Fibroblast of pulmonary artery (primary cell): ENCODE measurements at regions not wholly inside any gene's neighbourhood (a gene's known extent, or its start where the extent isn't known, plus 50 kb on each side); places are given as distances from the start of the nearest gene placed in this dataset.
"Not testable (repeated sequence)": the region's sequence is repeated elsewhere in the genome, so short reads cannot be mapped to it uniquely, and the experiment has no call there.

Source experiments
- DNase-seq: peaks from one replicate; pipeline ENCODE4 v3.0.0-alpha.2; 2010; ENCODE audit warnings: low read depth
- H3K4me3 ChIP-seq: replicated peaks from 2 replicates; pipeline ENCODE4 v1.5.1; 2011; ENCODE audit warnings: low read depth, mild to moderate bottlenecking, control low read depth, low read length, moderate library complexity
- TF ChIP-seq, protein P1 (sequence below): IDR thresholded peaks from 2 replicates; pipeline ENCODE4 v1.5.1; 2011; ENCODE audit warnings: mild to moderate bottlenecking, control low read depth, low read length, inconsistent platforms; ENCODE audit errors: missing control alignments

DNA sequence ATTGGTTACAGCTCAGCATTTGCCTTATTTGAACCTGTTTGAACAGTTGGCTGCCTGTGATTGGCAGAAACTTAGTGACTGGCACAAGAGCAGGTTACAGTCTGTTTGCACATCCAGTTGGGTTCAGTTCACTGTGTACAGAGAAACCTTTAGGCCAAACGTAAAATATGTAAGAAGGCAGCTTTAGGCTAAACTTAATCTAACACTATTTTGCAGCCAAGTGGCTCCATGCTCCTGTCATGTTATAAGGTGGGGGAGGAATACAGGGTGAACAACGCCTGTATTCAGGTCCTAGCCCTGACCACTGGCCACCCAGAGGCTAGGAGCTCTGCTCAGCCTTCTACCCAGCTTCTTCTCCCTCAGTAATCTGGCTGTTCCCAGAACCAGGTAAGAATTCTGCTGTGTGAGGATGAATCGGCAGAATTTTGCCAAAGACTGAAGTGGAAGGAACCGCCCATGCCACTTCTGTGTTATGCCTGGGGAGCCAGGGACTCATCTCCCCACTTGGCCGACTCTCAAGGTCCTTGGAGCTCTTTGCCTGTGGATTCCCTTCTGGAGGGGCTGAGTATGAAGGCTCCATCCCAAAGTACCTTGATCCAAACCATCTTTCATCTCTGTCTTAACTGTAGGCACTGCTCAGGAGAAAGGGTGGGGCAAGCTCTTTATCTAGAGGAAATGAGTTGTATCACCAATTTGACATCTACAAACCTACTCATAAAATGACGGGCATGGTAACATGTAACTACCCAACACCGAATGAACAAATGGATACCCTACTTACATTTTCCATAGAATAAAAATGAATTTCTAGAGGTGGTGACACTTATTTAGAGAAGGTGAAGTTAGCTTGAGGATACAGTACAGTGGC, 164.4 kb upstream of the NAMPT start:
- TF ChIP-seq, protein P1, sequence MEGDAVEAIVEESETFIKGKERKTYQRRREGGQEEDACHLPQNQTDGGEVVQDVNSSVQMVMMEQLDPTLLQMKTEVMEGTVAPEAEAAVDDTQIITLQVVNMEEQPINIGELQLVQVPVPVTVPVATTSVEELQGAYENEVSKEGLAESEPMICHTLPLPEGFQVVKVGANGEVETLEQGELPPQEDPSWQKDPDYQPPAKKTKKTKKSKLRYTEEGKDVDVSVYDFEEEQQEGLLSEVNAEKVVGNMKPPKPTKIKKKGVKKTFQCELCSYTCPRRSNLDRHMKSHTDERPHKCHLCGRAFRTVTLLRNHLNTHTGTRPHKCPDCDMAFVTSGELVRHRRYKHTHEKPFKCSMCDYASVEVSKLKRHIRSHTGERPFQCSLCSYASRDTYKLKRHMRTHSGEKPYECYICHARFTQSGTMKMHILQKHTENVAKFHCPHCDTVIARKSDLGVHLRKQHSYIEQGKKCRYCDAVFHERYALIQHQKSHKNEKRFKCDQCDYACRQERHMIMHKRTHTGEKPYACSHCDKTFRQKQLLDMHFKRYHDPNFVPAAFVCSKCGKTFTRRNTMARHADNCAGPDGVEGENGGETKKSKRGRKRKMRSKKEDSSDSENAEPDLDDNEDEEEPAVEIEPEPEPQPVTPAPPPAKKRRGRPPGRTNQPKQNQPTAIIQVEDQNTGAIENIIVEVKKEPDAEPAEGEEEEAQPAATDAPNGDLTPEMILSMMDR: no peak
- no peak overlapping the region for H3K4me3 ChIP-seq

DNA sequence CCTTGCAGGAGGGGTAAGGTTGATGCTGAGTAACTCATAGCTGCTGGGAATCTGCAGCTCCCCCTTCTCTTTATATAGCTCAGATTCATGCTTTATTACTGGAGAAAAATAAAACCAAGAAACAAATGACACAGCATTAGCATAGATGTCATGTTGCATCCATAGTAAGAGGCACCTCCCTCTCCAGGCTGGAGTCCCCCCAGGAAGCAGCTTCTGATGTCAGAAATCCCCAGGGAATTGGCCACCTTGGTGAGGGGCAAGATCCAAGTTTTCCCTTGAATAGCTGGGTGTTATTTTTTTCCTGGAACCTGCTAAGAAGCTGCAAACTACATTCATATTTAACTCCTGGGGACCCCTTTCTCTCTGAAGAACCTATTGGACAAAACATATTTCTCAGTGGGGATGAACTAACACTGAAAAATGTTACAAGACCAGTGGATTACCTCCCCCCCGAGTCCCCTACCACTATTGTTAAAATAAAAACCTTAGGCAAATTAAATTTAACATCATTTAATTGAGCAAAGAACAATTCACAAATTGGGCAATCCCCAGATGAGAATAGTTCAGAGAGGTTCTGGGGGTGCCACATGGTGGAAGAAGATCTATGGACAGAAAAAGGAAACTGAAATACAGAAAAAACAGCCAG, 163.7 kb upstream of the NAMPT start:
- TF ChIP-seq, protein P1: no peak
- H3K4me3 ChIP-seq: no peak overlapping the region

More for the DNA sequence above, 164.4 kb upstream of the NAMPT start:
- DNase-seq: peak; percentile 13

DNA sequence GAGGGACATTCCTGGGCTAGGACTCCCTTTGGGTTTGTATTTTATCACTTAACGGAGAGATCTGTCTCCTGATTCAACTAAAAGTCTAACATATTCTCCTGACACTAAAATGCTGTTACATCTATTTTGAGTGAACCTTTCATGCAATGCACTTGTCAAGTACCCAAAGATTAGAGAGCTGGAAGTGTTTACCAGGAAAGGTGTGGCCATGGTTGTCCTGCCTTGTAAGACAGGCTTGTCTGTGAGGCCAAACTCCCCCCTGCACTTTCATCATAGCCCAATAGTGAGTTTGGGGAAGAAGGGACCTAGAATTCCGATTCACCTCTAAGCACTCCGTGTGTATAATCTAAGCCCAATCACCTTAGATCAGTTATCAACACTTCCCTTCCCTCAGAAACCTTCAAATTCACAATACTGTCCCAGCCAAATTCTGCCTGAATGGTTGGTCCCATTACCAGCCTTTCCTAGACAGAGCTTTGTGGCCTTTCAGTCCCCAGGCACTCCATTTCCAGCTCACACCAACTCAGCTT, 162.6 kb upstream of the NAMPT start:
- no peak overlapping the region for H3K4me3 ChIP-seq
- no peak for DNase-seq
- TF ChIP-seq, protein P1: no peak

More for the DNA sequence above, 163.7 kb upstream of the NAMPT start:
- no peak for DNase-seq

DNA sequence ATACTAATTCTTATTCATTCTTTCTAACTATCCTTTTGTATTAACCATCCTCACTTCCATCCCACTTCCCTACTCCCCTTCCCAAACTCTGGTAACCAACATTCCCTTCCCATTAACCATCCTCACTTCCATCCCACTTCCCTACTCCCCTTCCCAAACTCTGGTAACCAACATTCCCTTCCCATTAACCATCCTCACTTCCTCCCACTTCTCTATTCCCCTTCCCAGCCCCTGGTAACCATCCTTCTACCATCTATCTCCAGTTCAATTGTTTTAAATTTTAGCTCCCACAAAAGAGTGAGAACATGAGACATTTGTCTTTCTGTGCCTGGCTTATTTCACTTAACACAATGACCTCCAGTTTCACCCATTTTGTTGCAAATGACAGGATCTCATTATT, 160.6 kb upstream of the NAMPT start:
- H3K4me3 ChIP-seq, DNase-seq: not testable (repeated sequence)

DNA sequence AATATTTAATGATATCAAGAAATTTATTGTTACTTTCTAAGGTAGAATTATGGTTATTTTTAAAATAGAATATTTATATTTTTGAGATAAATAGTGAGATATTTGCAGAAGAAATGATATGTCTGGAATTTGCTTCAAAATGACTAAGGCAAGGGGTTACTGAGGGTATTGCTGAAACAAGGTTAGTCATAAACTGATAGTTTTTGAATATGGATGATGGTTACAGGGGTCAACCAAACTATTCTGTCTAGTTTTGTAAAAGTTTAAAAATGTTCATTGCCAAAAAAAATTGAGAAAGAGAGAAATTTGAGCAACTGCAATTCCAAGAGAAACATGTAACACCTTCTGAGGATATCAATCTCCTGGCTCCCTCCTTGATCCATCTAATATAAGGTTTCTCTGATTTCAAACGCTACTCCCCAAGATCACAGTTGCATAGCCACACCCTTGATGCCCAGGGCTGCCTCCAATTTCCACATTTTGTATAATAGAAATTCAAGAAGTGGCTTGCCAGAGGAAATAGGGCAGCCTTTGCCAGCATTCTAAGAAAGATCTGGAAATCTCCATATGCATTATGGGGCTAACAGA, 159.4 kb upstream of the NAMPT start:
- no peak for DNase-seq
- H3K4me3 ChIP-seq: no peak overlapping the region
- TF ChIP-seq, protein P1: no peak

DNA sequence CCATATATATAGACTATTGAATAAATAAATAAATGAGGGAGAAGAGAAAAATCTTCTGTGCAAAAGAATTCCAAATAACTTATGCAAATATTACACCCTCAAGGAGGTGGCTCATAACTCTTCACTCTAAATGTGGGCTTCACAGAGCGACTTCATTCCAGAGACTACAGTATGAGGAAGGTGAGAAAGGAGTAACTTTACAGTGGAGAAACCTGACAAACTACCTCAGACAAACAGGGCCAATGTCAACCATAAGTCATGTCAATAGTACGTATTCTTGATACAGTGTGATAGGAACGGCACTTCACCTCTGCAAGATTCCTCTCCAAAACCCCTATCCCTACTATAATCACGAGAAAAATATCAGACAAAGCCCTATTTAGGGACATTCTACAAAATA, 158.4 kb upstream of the NAMPT start:
- H3K4me3 ChIP-seq: no peak overlapping the region
- TF ChIP-seq, protein P1: no peak
- no peak for DNase-seq

DNA sequence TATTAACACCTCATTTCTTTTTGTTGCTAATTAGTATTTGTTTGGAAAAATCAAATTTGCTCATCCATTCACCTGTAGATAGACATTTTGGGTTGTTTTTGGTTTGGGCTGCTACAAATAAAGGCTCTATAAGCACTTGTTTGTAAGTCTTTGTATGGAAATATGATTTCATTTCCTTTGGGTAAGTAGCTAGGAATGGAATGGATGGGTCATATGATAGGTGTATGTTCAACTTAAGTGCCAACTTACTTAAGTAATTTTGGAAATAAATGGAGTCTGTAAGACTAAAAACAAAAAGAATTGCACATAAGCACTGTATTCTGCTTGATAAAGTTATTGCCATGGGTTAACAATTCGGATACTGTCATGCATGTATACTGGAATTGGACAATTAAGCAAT, 157.7 kb upstream of the NAMPT start:
- TF ChIP-seq, protein P1: no peak
- DNase-seq: no peak
- H3K4me3 ChIP-seq: no peak overlapping the region

DNA sequence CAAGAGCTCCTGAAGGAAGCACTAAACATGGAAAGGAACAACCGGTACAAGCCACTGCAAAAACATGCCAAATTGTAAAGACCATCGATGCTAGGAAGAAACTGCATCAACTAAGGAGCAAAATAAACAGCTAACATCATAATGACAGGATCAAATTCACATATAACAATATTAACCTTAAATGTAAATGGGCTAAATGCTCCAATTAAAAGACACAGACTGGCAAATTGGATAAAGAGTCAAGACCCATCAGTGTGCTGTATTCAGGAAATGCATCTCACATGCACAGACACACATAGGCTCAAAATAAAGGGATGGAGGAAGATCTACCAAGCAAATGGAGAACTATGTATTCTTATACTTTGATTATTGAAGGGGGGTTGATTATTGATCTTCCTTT, 156.6 kb upstream of the NAMPT start:
- not testable (repeated sequence) for DNase-seq, H3K4me3 ChIP-seq

DNA sequence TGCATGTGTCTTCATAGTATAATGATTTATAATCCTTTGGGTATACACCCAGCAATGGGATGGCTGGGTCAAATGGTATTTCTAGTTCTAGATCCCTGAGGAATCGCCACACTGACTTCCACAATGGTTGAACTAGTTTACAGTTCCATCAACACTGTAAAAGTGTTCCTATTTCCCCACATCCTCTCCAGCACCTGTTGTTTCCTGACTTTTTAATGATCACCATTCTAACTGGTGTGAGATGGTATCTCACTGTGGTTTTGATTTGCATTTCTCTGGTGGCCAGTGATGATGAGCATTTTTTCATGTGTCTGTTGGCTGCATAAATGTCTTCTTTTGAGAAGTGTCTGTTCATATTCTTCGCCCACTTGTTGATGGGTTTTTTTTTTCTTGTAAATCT, 152.2 kb upstream of the NAMPT start:
- not testable (repeated sequence) for H3K4me3 ChIP-seq, DNase-seq
